ENCODE measurements at regions not wholly inside any gene's neighbourhood (a gene's known extent, or its start where the extent isn't known, plus 50 kb on each side); places are given as distances from the start of the nearest gene placed in this dataset.

GRCh38 chr5:17412760-17413671 lies 85.0 kb upstream of the TAF11L2 start (continued):
- TF ChIP-seq ARID4B (CRISPR knock-in tag; IDR thresholded peaks at IDR 0.05) = no peak
- no peak for TF ChIP-seq ZNF583 (CRISPR knock-in tag; IDR thresholded peaks at IDR 0.05)
- TF ChIP-seq MEF2D (tag; conservative IDR thresholded peaks at IDR 0.05; ENCODE audit: low read depth) = no peak
- no peak for TF ChIP-seq KHSRP (IDR thresholded peaks at IDR 0.05)
- peak in 1 of 2 experiments; percentile 27; a peak in 1 of 4 replicates for TF ChIP-seq RAD21 (CRISPR knock-in tag; conservative IDR thresholded peaks at IDR 0.05 in 1 of 2, IDR thresholded peaks at IDR 0.05 in 1 of 2)
- TF ChIP-seq VEZF1 (CRISPR knock-in tag; IDR thresholded peaks at IDR 0.05) = peak; percentile 60; the same call in 1 of the 2 replicates
- TF ChIP-seq ELF1 (tag; IDR thresholded peaks at IDR 0.05) = no peak
- TF ChIP-seq EZH2 (IDR thresholded peaks at IDR 0.05; ENCODE audit: borderline replicate concordance, low read depth, low read length) = no peak
- 0 out of 2 replicates have a peak, but pooled peaks have one; percentile 29 for TF ChIP-seq DPF2 (IDR thresholded peaks at IDR 0.05)
- no peak for TF ChIP-seq MXI1 (IDR thresholded peaks at IDR 0.05; ENCODE audit: low read depth, low read length)
- no peak for TF ChIP-seq ZNF79 (CRISPR knock-in tag; IDR thresholded peaks at IDR 0.05; ENCODE audit: low read depth)
- TF ChIP-seq TRIM25 (IDR thresholded peaks at IDR 0.05; ENCODE audit: borderline replicate concordance) = no peak
- no peak for TF ChIP-seq CBX8 (IDR thresholded peaks at IDR 0.05; ENCODE audit: borderline replicate concordance, extremely low read depth, low read depth, low read length, poor library complexity, severe bottlenecking)
- 0 out of 6 replicates have a peak, but pooled peaks of 1 of the 3 experiments have one; percentile 33 for TF ChIP-seq ZBTB11 (CRISPR knock-in tag; IDR thresholded peaks at IDR 0.05)

Measured in K562 (cell line).